K562 (cell line): ENCODE measurements at regions not wholly inside any gene's neighbourhood (a gene's known extent, or its start where the extent isn't known, plus 50 kb on each side); places are given as distances from the start of the nearest gene placed in this dataset.

Experiments used
- ATAC-seq: fragments of 200-7000 bp; cut with Tn5 transposase; 3 replicates; pipeline ENCODE4 v1.9.1; 2020; ENCODE audit warnings: moderate library complexity
- BruUV-seq: library from RNA; stranded (reverse); fragments of 400-500 nt; replicated peaks from 2 replicates; lab custom pipeline; 2021; lab: Mats Ljungman, UMichigan
- CTCF ChIA-PET: fragments of 300-600 bp; formaldehyde crosslinking; extraction: SDS; loops from one replicate; lab custom pipeline; 2021; ENCODE audit warnings: low intra/inter-chr PET ratio; lab: Yijun Ruan, JAX
- POLR2A ChIA-PET: fragments of 300-600, 350-650 bp; sonication (Branson Sonifier 250); formaldehyde crosslinking; extraction: SDS; loops from one replicate; lab custom pipeline; 2021; ENCODE audit warnings: antibody characterized with exemption, inconsistent platforms; lab: Yijun Ruan, JAX
- DNase-seq, 4 experiments: peaks; one replicate each; pipeline versions ENCODE4 v3.0.0 to v3.0.0-alpha.2; 2011 to 2018; ENCODE audit warnings: low spot score in 3 of 4, mixed read lengths in 3 of 4; ENCODE audit errors: extremely low read depth in 1 of 4
- FAIRE-seq: peaks from 2 replicates; lab custom pipeline; 2011; peaks lifted over from hg19 to GRCh38; lab: Jason Lieb, UNC
- H2AFZ ChIP-seq: 2 replicates; pipeline ENCODE4 v1.6.0; 2011; ENCODE audit warnings: low read depth, low read length, control low read depth, inconsistent platforms
- H3K27ac ChIP-seq: fragments of 200-600 bp; 3 replicates; pipeline ENCODE4 v1.8.0; 2011; ENCODE audit warnings: low read depth, mild to moderate bottlenecking, control low read depth, inconsistent platforms, low read length, moderate library complexity, mixed read lengths; ENCODE audit errors: extremely low read depth
- H3K27me3 ChIP-seq, 2 experiments: fragments of 300-600 bp in 1 of 2; 2 replicates in 1 of 2; 3 replicates in 1 of 2; pipeline versions ENCODE4 v1.6.0 to v1.8.0; 2011; ENCODE audit warnings: inconsistent platforms in 2 of 2, low read length in 2 of 2, mild to moderate bottlenecking in 1 of 2, mixed read lengths in 1 of 2, moderate library complexity in 1 of 2; ENCODE audit not compliant: control insufficient read depth in 2 of 2, insufficient read depth in 2 of 2
- H3K36me3 ChIP-seq: fragments of 300-600 bp; 3 replicates; pipeline ENCODE4 v1.8.0; 2011; ENCODE audit warnings: mild to moderate bottlenecking, low read length, inconsistent platforms; ENCODE audit not compliant: control insufficient read depth, insufficient read depth
- H3K4me1 ChIP-seq, 2 experiments: fragments of 200-600 bp in 1 of 2; replicated peaks in 1 of 2; 2 replicates in 1 of 2; 3 replicates in 1 of 2; pipeline versions ENCODE4 v1.5.1 to v1.8.0; 2011; ENCODE audit warnings: inconsistent platforms in 2 of 2, low read length in 2 of 2, mild to moderate bottlenecking in 1 of 2, mixed read lengths in 1 of 2, moderate library complexity in 1 of 2; ENCODE audit not compliant: control insufficient read depth in 2 of 2, insufficient read depth in 2 of 2
- H3K4me2 ChIP-seq: 2 replicates; pipeline ENCODE4 v1.6.1; 2011; ENCODE audit warnings: low read length, control low read depth, inconsistent platforms, mixed read lengths; ENCODE audit not compliant: insufficient read depth
- H3K4me3 ChIP-seq: fragments of 200-600 bp; sonication (generic), shearing (Covaris generic); 2 replicates; pipeline ENCODE4 v1.5.1; 2016; ENCODE audit warnings: control low read depth, inconsistent platforms
- H3K79me2 ChIP-seq: fragments of 200-600 bp; 3 replicates; pipeline ENCODE4 v1.8.0; 2011; ENCODE audit warnings: low read length, inconsistent platforms; ENCODE audit not compliant: control insufficient read depth, insufficient read depth
- H3K9ac ChIP-seq, 2 experiments: 2 replicates each; pipeline versions ENCODE4 v1.6.0 to v1.6.1; 2011; ENCODE audit warnings: low read depth in 2 of 2, low read length in 2 of 2, control low read depth in 1 of 2, inconsistent platforms in 1 of 2, mild to moderate bottlenecking in 1 of 2, mixed read lengths in 1 of 2; ENCODE audit not compliant: insufficient read depth in 1 of 2
- H3K9me1 ChIP-seq: one replicate; pipeline ENCODE4 v1.6.0; 2011; ENCODE audit warnings: inconsistent platforms, mild to moderate bottlenecking, low read length, moderate library complexity; ENCODE audit not compliant: control insufficient read depth, insufficient read depth
- H3K9me3 ChIP-seq: replicated peaks from 2 replicates; pipeline ENCODE4 v1.5.1; 2011; ENCODE audit warnings: low read depth, low read length, inconsistent platforms; ENCODE audit not compliant: control insufficient read depth, insufficient read depth
- H4K20me1 ChIP-seq: replicated peaks from 2 replicates; pipeline ENCODE4 v1.6.1; 2011; ENCODE audit warnings: low read length, inconsistent platforms, mixed read lengths; ENCODE audit not compliant: control insufficient read depth, insufficient read depth
- CBX3 ChIP-seq, 2 experiments: IDR thresholded peaks; 1 replicate in 1 of 2; 2 replicates in 1 of 2; pipeline ENCODE4 v1.6.1; 2012; ENCODE audit warnings: inconsistent platforms in 2 of 2, low read length in 2 of 2, borderline replicate concordance in 1 of 2, control low read depth in 1 of 2
- CHD1 ChIP-seq: fragments of 200-600 bp; sonication (generic); IDR thresholded peaks from one replicate; pipeline ENCODE4 v1.6.1; 2012; ENCODE audit warnings: mild to moderate bottlenecking, moderate library complexity, low read length, inconsistent platforms
- CHD4 ChIP-seq: fragments of 200-600 bp; sonication (generic); IDR thresholded peaks from 3 replicates; pipeline ENCODE4 v1.6.1; 2012; ENCODE audit warnings: low read depth, mild to moderate bottlenecking, mixed read lengths, low read length, inconsistent platforms; ENCODE audit not compliant: insufficient read depth, insufficient replicate concordance, poor library complexity, severe bottlenecking
- KAT7 ChIP-seq: sonication (generic); formaldehyde crosslinking; IDR thresholded peaks from 2 replicates; pipeline ENCODE4 v1.8.0; 2022; ENCODE audit warnings: missing genetic modification reagents, mild to moderate bottlenecking, borderline replicate concordance
- SAFB ChIP-seq: fragments of 200-400 bp; formaldehyde crosslinking; IDR thresholded peaks from 2 replicates; pipeline ENCODE4 v1.6.1; 2017; ENCODE audit warnings: low read depth, low read length, borderline replicate concordance
- SREBF2 ChIP-seq: sonication (generic); formaldehyde crosslinking; IDR thresholded peaks from 2 replicates; pipeline ENCODE4 v1.4.0; 2020; ENCODE audit warnings: mild to moderate bottlenecking, missing genetic modification reagents
- ZNF146 ChIP-seq: IDR thresholded peaks from one replicate; pipeline ENCODE4 v1.6.1; 2018; ENCODE audit warnings: missing compliant biosample characterization; ENCODE audit not compliant: unreplicated experiment
- ZNF77 ChIP-seq: fragments of 250-450 bp; sonication (Bioruptor Pico); IDR thresholded peaks from 2 replicates; pipeline ENCODE4 v1.5.0; 2020
- WGBS: fragments of 100-300 bp; shearing (Covaris generic); methylation state at CpG from one replicate; pipeline ENCODE4 v1.1.6; 2016; ENCODE audit warnings: low coverage, mixed read lengths; ENCODE audit not compliant: insufficient coverage; ENCODE audit errors: missing lambda C conversion rate; 5-methylcytosine and 5-hydroxymethylcytosine counted together
- in situ Hi-C: fragments of 300-500 bp; cut with MboI; formaldehyde crosslinking; loops from 4 replicates; pipeline ENCODE4 v1.15.0; 2018; ENCODE audit warnings: inconsistent platforms, mixed read lengths
- intact Hi-C: fragments of 100-400 bp; cut with micrococcal nuclease; formaldehyde crosslinking; loops from 2 replicates; pipeline ENCODE4 v1.14.2; 2022
- TF ChIP-seq, protein P1 (sequence below): sonication (generic); formaldehyde crosslinking; IDR thresholded peaks from 2 replicates; pipeline ENCODE4 v1.8.0; 2022; ENCODE audit warnings: mild to moderate bottlenecking, missing genetic modification reagents
- TF ChIP-seq, protein P2 (sequence below): fragments of 250-450 bp; sonication (Bioruptor Pico); IDR thresholded peaks from 2 replicates; pipeline ENCODE4 v1.4.0; 2020; ENCODE audit warnings: mild to moderate bottlenecking

DNA sequence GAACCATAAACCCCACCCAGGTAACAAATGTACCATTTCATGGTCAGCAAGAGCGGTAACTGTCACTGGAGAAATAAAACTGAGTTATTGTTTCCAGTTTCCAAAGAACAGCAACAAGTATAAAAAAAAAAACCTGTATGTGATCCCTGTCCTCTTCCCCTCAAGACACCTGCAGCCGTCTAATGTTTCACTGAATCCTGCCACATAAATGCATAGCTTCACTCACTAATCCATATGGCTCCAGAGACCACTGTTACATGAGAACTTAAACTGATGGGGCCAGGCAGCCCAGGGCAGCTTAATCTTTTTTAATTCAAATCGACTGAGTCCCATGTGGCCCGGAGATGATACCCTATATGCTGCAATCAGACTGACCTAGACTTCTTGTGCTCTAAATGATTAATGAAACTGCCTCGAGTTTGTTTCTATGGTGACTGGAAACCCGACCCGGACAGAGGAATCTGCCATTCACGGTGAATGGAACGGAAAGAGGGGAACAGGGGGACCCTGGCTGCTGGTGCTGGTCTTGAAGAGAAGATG is 60.9 kb upstream of the SIX2 start:
- no peak overlapping the region for H2AFZ ChIP-seq
- in situ Hi-C loops: no loop called here
- H3K4me2 ChIP-seq: no peak overlapping the region
- ATAC-seq (no peak), DNase-seq (no peak)
- POLR2A ChIA-PET: no interaction called here
- no peaks in the 10 kb centered on the region for H3K79me2 ChIP-seq
- H3K9me1 ChIP-seq: no peaks in the 10 kb centered on the region
- H3K9me3 ChIP-seq: no peaks in the 10 kb centered on the region
- WGBS: 1% methylated on average over 7 of the region's 9 CpGs
- TF ChIP-seq CBX3 (IDR thresholded peaks at IDR 0.05; ENCODE audit: borderline replicate concordance in 1 of 2, low read length in 2 of 2) (no peak), ZNF77 (CRISPR knock-in tag) (no peak), KAT7 (CRISPR knock-in tag) (no peak), SAFB (no peak), ZNF146 (CRISPR knock-in tag) (no peak), CHD4 (no peak), SREBF2 (CRISPR knock-in tag) (no peak), CHD1 (no peak)
- TF ChIP-seq, protein P1, sequence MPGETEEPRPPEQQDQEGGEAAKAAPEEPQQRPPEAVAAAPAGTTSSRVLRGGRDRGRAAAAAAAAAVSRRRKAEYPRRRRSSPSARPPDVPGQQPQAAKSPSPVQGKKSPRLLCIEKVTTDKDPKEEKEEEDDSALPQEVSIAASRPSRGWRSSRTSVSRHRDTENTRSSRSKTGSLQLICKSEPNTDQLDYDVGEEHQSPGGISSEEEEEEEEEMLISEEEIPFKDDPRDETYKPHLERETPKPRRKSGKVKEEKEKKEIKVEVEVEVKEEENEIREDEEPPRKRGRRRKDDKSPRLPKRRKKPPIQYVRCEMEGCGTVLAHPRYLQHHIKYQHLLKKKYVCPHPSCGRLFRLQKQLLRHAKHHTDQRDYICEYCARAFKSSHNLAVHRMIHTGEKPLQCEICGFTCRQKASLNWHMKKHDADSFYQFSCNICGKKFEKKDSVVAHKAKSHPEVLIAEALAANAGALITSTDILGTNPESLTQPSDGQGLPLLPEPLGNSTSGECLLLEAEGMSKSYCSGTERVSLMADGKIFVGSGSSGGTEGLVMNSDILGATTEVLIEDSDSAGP: no peak
- TF ChIP-seq, protein P2, sequence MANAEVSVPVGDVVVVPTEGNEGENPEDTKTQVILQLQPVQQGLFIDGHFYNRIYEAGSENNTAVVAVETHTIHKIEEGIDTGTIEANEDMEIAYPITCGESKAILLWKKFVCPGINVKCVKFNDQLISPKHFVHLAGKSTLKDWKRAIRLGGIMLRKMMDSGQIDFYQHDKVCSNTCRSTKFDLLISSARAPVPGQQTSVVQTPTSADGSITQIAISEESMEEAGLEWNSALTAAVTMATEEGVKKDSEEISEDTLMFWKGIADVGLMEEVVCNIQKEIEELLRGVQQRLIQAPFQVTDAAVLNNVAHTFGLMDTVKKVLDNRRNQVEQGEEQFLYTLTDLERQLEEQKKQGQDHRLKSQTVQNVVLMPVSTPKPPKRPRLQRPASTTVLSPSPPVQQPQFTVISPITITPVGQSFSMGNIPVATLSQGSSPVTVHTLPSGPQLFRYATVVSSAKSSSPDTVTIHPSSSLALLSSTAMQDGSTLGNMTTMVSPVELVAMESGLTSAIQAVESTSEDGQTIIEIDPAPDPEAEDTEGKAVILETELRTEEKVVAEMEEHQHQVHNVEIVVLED: no peak
- TF ChIP-seq, all 486 proteins: peak for 0
- H3K4me1 ChIP-seq: no peaks in the 10 kb centered on the region
- H3K27ac ChIP-seq: no peak overlapping the region
- BruUV-seq: no TSS peak
- H4K20me1 ChIP-seq: no peaks in the 10 kb centered on the region
- H3K4me3 ChIP-seq: no peak overlapping the region
- H3K9ac ChIP-seq: no peak overlapping the region
- intact Hi-C loops: no loop called here
- no peaks in the 10 kb centered on the region for H3K36me3 ChIP-seq
- H3K27me3 ChIP-seq: peaks cover 2 to 55% of the 10 kb centered on the region in 2 experiments; a peak in 4 of 5 replicates
- CTCF ChIA-PET: no interaction called here
- FAIRE-seq: no peak
